SU-DHL-6 (cell line): ENCODE measurements at regions not wholly inside any gene's neighbourhood (a gene's known extent, or its start where the extent isn't known, plus 50 kb on each side); places are given as distances from the start of the nearest gene placed in this dataset.

ENCODE experiments used
- H2AFZ ChIP-seq: fragments of 200-600 bp; sonication (generic); 2 replicates; pipeline ENCODE4 v1.6.1; 2014; ENCODE audit warnings: low read depth, mild to moderate bottlenecking, moderate library complexity, mixed read lengths, antibody characterized with exemption, low read length; ENCODE audit not compliant: severe bottlenecking
- H3F3A ChIP-seq: fragments of 200-600 bp; shearing (Covaris generic); 2 replicates; pipeline ENCODE4 v1.6.0; 2016; ENCODE audit warnings: antibody characterized with exemption, mild to moderate bottlenecking; ENCODE audit not compliant: insufficient read depth
- H3K27ac ChIP-seq: fragments of 200-600 bp; sonication (generic); 2 replicates; pipeline ENCODE4 v1.5.1; 2016; ENCODE audit warnings: low read depth, mild to moderate bottlenecking, low read length, moderate library complexity, mixed read lengths
- H3K27me3 ChIP-seq: fragments of 200-600 bp; sonication (generic), shearing (Covaris generic); 2 replicates; pipeline ENCODE4 v1.6.0; 2014; ENCODE audit warnings: mild to moderate bottlenecking, low read length
- H3K36me3 ChIP-seq: fragments of 200-600 bp; sonication (generic); 2 replicates; pipeline ENCODE4 v1.6.1; 2014; ENCODE audit warnings: mild to moderate bottlenecking, low read length, mixed read lengths
- H3K4me2 ChIP-seq: fragments of 300-600, 200-600 bp; shearing (Covaris generic), sonication (generic); 2 replicates; pipeline ENCODE4 v1.6.0; 2014; ENCODE audit warnings: low read length, low read depth, mild to moderate bottlenecking; ENCODE audit not compliant: poor library complexity, severe bottlenecking
- H3K4me3 ChIP-seq: fragments of 200-600 bp; sonication (generic); 2 replicates; pipeline ENCODE4 v1.5.1; 2014; ENCODE audit warnings: antibody characterized with exemption, low read length, mild to moderate bottlenecking, mixed read lengths; ENCODE audit not compliant: insufficient read depth, poor library complexity, severe bottlenecking
- H3K79me2 ChIP-seq: fragments of 200-600 bp; sonication (generic); 2 replicates; pipeline ENCODE4 v1.6.1; 2014; ENCODE audit warnings: mild to moderate bottlenecking, low read length, moderate library complexity; ENCODE audit not compliant: insufficient read depth
- H3K9ac ChIP-seq: fragments of 200-600 bp; sonication (generic); 2 replicates; pipeline ENCODE4 v1.7.0; 2014; ENCODE audit warnings: mild to moderate bottlenecking, low read length
- H3K9me2 ChIP-seq: fragments of 200-600 bp; sonication (generic); replicated peaks from 2 replicates; pipeline ENCODE4 v1.6.1; 2014; ENCODE audit warnings: low read length; ENCODE audit not compliant: insufficient read depth
- H3K9me3 ChIP-seq: fragments of 200-600 bp; sonication (generic); 2 replicates; pipeline ENCODE4 v1.6.1; 2014; ENCODE audit warnings: low read length, mixed read lengths; ENCODE audit not compliant: insufficient read depth
- H4K20me1 ChIP-seq: fragments of 200-600 bp; sonication (generic); 2 replicates; pipeline ENCODE4 v1.6.1; 2014; ENCODE audit warnings: low read depth, mild to moderate bottlenecking, antibody characterized with exemption, low read length, moderate library complexity, mixed read lengths
- EZH2phosphoT487 ChIP-seq: fragments of 200-600 bp; sonication (generic), shearing (Covaris generic); conservative IDR thresholded peaks from 2 replicates; pipeline ENCODE4 v1.6.1; 2018; ENCODE audit warnings: mild to moderate bottlenecking, antibody characterized with exemption, low read length, moderate library complexity, mixed read lengths
- TF ChIP-seq, protein P1 (sequence below): fragments of 200-600 bp; sonication (generic); IDR thresholded peaks from one replicate; pipeline ENCODE4 v1.5.1; 2017; ENCODE audit warnings: antibody characterized with exemption, mild to moderate bottlenecking, low read length, moderate library complexity; ENCODE audit not compliant: insufficient read depth, poor library complexity, severe bottlenecking

DNA sequence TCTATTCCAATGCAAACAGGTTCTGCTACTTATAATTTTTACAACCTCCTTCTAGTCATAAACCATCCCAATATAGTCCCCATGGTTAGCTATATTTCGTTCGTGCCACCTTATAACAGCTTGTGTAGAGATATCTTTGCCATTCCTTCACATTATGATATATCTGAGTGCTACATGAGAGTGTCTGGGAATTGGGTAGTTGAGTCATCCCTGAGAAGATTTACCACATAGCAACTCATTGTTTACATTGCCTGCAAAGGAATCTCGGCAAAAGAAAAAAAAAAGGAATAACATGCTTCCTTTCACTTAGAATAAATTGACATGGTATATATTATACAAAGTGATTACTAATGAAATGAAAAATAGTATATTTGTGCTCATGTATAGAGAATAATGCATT lies 86.0 kb upstream of the VGLL3 start:
- Histone ChIP-seq H3K79me2 (no peaks in the 10 kb centered on the region), H3K9me3 (no peaks in the 10 kb centered on the region), H3K27me3 (no peaks in the 10 kb centered on the region), H3K27ac (no peak overlapping the region), H3K9me2 (no peaks in the 10 kb centered on the region), H3K36me3 (no peaks in the 10 kb centered on the region), H3K9ac (no peak overlapping the region), H2AFZ (no peak overlapping the region), H3K4me3 (no peak overlapping the region), H4K20me1 (no peaks in the 10 kb centered on the region), H3F3A (no peaks in the 10 kb centered on the region), H3K4me2 (no peak overlapping the region)
- TF ChIP-seq, protein P1, sequence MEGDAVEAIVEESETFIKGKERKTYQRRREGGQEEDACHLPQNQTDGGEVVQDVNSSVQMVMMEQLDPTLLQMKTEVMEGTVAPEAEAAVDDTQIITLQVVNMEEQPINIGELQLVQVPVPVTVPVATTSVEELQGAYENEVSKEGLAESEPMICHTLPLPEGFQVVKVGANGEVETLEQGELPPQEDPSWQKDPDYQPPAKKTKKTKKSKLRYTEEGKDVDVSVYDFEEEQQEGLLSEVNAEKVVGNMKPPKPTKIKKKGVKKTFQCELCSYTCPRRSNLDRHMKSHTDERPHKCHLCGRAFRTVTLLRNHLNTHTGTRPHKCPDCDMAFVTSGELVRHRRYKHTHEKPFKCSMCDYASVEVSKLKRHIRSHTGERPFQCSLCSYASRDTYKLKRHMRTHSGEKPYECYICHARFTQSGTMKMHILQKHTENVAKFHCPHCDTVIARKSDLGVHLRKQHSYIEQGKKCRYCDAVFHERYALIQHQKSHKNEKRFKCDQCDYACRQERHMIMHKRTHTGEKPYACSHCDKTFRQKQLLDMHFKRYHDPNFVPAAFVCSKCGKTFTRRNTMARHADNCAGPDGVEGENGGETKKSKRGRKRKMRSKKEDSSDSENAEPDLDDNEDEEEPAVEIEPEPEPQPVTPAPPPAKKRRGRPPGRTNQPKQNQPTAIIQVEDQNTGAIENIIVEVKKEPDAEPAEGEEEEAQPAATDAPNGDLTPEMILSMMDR, result no peak
- no peak for TF ChIP-seq EZH2phosphoT487

DNA sequence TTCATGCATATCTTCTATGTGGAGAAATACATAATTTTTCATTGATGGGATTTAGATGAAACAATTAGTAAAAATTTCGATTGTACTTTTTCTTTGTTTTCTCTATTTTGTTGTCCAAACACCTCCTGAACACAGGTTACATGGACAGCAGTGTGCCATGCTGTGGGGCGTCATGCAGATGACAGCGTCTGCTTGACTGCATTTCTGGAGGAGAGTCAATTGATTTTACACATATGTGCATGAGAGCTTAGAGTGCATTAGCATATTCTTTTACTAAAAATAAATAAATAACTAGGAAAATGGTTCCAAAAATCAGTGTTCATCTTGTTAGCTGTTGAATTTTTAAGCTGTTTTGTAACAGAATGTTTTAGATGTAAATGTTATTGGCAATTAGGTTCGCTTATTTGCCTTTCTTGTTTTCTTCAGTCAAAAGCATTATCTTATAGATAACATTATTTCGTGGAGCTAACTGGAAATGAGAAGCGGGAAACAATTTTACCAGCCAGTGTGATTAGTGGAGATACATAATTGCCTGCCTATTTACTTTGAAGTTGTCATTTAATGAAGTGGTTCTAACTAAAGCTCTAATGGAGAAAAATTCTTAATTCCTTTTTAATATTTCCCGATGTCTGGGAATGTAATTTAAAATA lies 82.7 kb upstream of the VGLL3 start:
- Histone ChIP-seq H3K4me2 (no peak overlapping the region), H2AFZ (no peak overlapping the region), H3K36me3 (no peaks in the 10 kb centered on the region), H3K4me3 (no peak overlapping the region), H3K9me3 (no peaks in the 10 kb centered on the region), H3K27ac (no peak overlapping the region), H3K9me2 (no peaks in the 10 kb centered on the region), H3K9ac (no peak overlapping the region), H3K27me3 (no peaks in the 10 kb centered on the region), H3K79me2 (no peaks in the 10 kb centered on the region), H4K20me1 (no peaks in the 10 kb centered on the region), H3F3A (no peaks in the 10 kb centered on the region)
- TF ChIP-seq, protein P1, result no peak
- TF ChIP-seq EZH2phosphoT487, result no peak

- Histone ChIP-seq H3K27me3 (no peaks in the 10 kb centered on the region), H3K4me2 (no peak overlapping the region), H3K36me3 (no peaks in the 10 kb centered on the region), H3K9me2 (no peaks in the 10 kb centered on the region), H3F3A (no peaks in the 10 kb centered on the region), H4K20me1 (no peaks in the 10 kb centered on the region), H3K4me3 (no peak overlapping the region), H2AFZ (no peak overlapping the region), H3K9me3 (no peaks in the 10 kb centered on the region), H3K79me2 (no peaks in the 10 kb centered on the region), H3K9ac (no peak overlapping the region), H3K27ac (no peak overlapping the region)
- TF ChIP-seq, protein P1, result no peak
Observed at GRCh38 chr3:87072446-87072845, 81.5 kb upstream of the VGLL3 start.
